Panc1 (cell line): ENCODE measurements at regions not wholly inside any gene's neighbourhood (a gene's known extent, or its start where the extent isn't known, plus 50 kb on each side); places are given as distances from the start of the nearest gene placed in this dataset.

Experiments used
- ATAC-seq: fragments of 200-7000 bp; cut with Tn5 transposase; 2 replicates; pipeline ENCODE4 v1.9.1; 2020; ENCODE audit warnings: mild to moderate bottlenecking, moderate library complexity
- BruUV-seq: library from RNA; stranded (reverse); fragments of 400-500 nt; replicated peaks from 2 replicates; lab custom pipeline; 2021; lab: Mats Ljungman, UMichigan
- CTCF ChIA-PET: fragments of 300-600 bp; sonication (Branson Sonifier 250); formaldehyde crosslinking; loops from one replicate; lab custom pipeline; 2022; ENCODE audit warnings: antibody characterized with exemption; lab: Charles Lee
- POLR2A ChIA-PET: fragments of 300-600 bp; sonication (Branson Sonifier 250); formaldehyde crosslinking; loops from one replicate; lab custom pipeline; 2022; ENCODE audit warnings: antibody characterized with exemption; lab: Charles Lee
- DNase-seq: peaks from one replicate; pipeline ENCODE4 v3.0.0-alpha.2; 2010; ENCODE audit warnings: low read depth, low spot score
- H3K27ac ChIP-seq: 2 replicates; pipeline ENCODE4 v1.5.1; 2011; ENCODE audit warnings: mild to moderate bottlenecking, low read length, inconsistent platforms
- H3K27me3 ChIP-seq: fragments of 200-500 bp; sonication (Bioruptor generic); 2 replicates; pipeline ENCODE4 v1.6.0; 2014; ENCODE audit warnings: low read length, inconsistent platforms; ENCODE audit not compliant: control insufficient read depth, insufficient read depth
- H3K36me3 ChIP-seq: fragments of 200-500 bp; sonication (Bioruptor generic); 2 replicates; pipeline ENCODE4 v1.5.1; 2014; ENCODE audit warnings: inconsistent platforms, mild to moderate bottlenecking, low read length, moderate library complexity; ENCODE audit not compliant: control insufficient read depth, insufficient read depth
- H3K4me1 ChIP-seq: 2 replicates; pipeline ENCODE4 v1.5.1; 2011; ENCODE audit warnings: inconsistent platforms, mild to moderate bottlenecking, low read length, moderate library complexity; ENCODE audit not compliant: control insufficient read depth, insufficient read depth
- H3K4me3 ChIP-seq, 2 experiments: 2 replicates each; pipeline ENCODE4 v1.5.1; 2011 to 2012; ENCODE audit warnings: low read depth in 2 of 2, low read length in 2 of 2, mild to moderate bottlenecking in 2 of 2, inconsistent platforms in 1 of 2, moderate library complexity in 1 of 2
- H3K9me3 ChIP-seq: fragments of 200-500 bp; sonication (Bioruptor generic); 2 replicates; pipeline ENCODE4 v1.5.1; 2014; ENCODE audit warnings: low read depth, mild to moderate bottlenecking, inconsistent platforms, low read length, moderate library complexity; ENCODE audit not compliant: control insufficient read depth, insufficient read depth
- POLR2AphosphoS5 ChIP-seq: IDR thresholded peaks from 2 replicates; pipeline ENCODE4 v1.6.1; 2012; ENCODE audit warnings: mild to moderate bottlenecking, low read depth, low read length, moderate library complexity
- SIN3A ChIP-seq: IDR thresholded peaks from 2 replicates; pipeline ENCODE4 v1.6.1; 2012; ENCODE audit warnings: low read depth, mild to moderate bottlenecking, low read length, moderate library complexity, borderline replicate concordance; ENCODE audit not compliant: insufficient read depth
- TCF7L2 ChIP-seq: IDR thresholded peaks from 2 replicates; pipeline ENCODE4 v1.6.1; 2011; ENCODE audit warnings: mild to moderate bottlenecking, low read depth, low read length, inconsistent platforms
- in situ Hi-C: cut with HindIII; loops from 2 replicates; pipeline ENCODE4 v1.10.0; 2016; ENCODE audit warnings: low sequenced_read_pairs, low pct_unique_long_range_greater_than_20kb
- intact Hi-C: fragments of 100-400 bp; cut with micrococcal nuclease; formaldehyde crosslinking; loops from one replicate; pipeline ENCODE4 v1.10.0; 2022; ENCODE audit not compliant: unreplicated experiment
- TF ChIP-seq, protein P1 (sequence below), 2 experiments: IDR thresholded peaks; 2 replicates each; pipeline ENCODE4 v1.6.1; 2011 to 2012; ENCODE audit warnings: low read depth in 2 of 2, control low read depth in 1 of 2, low read length in 1 of 2, mild to moderate bottlenecking in 1 of 2, moderate library complexity in 1 of 2; ENCODE audit not compliant: insufficient read depth in 1 of 2
- TF ChIP-seq, protein P2 (sequence below): fragments of 450-650 bp; IDR thresholded peaks from 2 replicates; pipeline ENCODE4 v1.5.1; 2017; ENCODE audit warnings: mild to moderate bottlenecking

DNA sequence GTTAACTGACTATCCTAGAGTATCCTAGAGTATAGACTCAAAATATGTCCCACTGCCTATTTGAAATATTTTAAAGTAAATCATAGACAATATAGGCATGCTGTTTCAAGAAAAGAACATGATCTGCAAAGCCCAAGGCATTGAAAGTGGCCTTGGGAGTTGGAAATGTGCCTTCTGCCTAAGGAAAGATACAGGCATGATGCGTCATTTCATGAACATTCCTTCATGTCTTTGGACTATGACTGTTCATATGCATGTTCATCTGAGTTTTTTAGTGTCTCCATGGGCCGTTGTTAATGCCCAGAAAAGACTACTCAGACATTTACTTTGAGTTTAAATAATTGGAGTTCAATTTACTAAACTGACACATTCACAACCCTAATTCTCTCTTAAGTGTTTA, 69.7 kb upstream of the PRDM11 start:
- Histone ChIP-seq H3K4me3 (no peak overlapping the region), H3K27me3 (peaks cover 2% of the 10 kb centered on the region; the same call in 1 of the 2 replicates), H3K27ac (no peak overlapping the region), H3K36me3 (no peaks in the 10 kb centered on the region), H3K4me1 (0 out of 2 replicates have a peak, but pooled peaks cover 3% of the 10 kb centered on the region), H3K9me3 (no peaks in the 10 kb centered on the region)
- ATAC-seq (no peak), DNase-seq (no peak)
- intact Hi-C loops (no loop called here), in situ Hi-C loops (no loop called here)
- ChIA-PET POLR2A (no interaction called here), CTCF (no interaction called here)
- no TSS peak for BruUV-seq
- TF ChIP-seq SIN3A (no peak), POLR2AphosphoS5 (no peak)
- TF ChIP-seq, protein P1, sequence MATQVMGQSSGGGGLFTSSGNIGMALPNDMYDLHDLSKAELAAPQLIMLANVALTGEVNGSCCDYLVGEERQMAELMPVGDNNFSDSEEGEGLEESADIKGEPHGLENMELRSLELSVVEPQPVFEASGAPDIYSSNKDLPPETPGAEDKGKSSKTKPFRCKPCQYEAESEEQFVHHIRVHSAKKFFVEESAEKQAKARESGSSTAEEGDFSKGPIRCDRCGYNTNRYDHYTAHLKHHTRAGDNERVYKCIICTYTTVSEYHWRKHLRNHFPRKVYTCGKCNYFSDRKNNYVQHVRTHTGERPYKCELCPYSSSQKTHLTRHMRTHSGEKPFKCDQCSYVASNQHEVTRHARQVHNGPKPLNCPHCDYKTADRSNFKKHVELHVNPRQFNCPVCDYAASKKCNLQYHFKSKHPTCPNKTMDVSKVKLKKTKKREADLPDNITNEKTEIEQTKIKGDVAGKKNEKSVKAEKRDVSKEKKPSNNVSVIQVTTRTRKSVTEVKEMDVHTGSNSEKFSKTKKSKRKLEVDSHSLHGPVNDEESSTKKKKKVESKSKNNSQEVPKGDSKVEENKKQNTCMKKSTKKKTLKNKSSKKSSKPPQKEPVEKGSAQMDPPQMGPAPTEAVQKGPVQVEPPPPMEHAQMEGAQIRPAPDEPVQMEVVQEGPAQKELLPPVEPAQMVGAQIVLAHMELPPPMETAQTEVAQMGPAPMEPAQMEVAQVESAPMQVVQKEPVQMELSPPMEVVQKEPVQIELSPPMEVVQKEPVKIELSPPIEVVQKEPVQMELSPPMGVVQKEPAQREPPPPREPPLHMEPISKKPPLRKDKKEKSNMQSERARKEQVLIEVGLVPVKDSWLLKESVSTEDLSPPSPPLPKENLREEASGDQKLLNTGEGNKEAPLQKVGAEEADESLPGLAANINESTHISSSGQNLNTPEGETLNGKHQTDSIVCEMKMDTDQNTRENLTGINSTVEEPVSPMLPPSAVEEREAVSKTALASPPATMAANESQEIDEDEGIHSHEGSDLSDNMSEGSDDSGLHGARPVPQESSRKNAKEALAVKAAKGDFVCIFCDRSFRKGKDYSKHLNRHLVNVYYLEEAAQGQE (IDR thresholded peaks at IDR 0.05; ENCODE audit: insufficient read depth in 1 of 2, low read depth in 2 of 2, low read length in 1 of 2) = no peak

DNA sequence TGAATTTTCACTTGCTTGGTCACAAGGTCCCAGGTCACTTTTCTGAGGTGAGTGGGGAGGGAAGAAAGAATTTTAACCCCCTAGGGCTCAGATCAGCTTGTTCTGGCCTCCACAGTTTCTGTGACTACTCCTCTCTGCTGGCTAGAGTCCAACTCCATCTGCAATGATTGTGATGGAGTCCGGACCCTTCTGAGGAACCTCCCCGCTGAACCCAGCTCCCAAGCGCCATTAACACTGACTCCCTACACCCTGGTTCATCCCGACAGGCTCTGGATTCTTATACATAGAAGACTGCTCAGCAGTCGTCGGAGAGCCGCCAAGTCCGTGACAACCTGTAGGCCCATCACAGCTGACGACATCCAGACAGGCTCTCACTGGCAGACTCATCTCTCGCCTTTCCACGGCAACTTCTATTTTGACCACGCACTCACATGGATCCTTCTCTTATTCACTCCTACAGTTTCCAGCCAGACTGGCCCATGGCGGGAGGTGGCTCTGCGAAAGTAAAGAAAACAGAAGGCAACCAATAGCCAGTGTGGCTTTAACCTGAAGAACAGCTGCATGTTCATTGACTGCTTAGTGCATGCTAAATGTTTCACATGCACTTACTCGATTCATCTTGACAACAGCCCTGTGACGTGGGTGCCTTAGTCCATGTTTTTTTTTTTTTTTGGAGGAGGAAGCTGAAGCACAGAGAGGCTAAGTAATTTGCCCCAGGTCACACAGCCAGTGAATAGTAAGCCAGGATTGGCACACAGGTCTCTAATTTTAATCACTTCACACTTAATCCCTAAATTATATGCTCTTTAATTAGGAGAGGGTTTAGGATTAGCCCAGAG, 68.0 kb upstream of the PRDM11 start:
- intact Hi-C loops = no loop called here
- ChIA-PET POLR2A (interaction anchor here (0.7 kb wide), 1 partner anchor 126 kb away, joined by 4 read pairs; no protein-coding TSS in a partner anchor), CTCF (interaction anchor here (0.6 kb wide), 1 partner anchor 9 kb away, joined by 3 read pairs; no protein-coding TSS in a partner anchor)
- in situ Hi-C loops = no loop called here
- Histone ChIP-seq H3K4me1 (0 out of 2 replicates have a peak, but pooled peaks cover 3% of the 10 kb centered on the region), H3K9me3 (no peaks in the 10 kb centered on the region), H3K27me3 (peaks cover 2% of the 10 kb centered on the region; the same call in 1 of the 2 replicates), H3K4me3 (no peak overlapping the region), H3K27ac (no peak overlapping the region), H3K36me3 (no peaks in the 10 kb centered on the region)
- ATAC-seq (no peak), DNase-seq (no peak)
- TF ChIP-seq, protein P1 (IDR thresholded peaks at IDR 0.05; ENCODE audit: insufficient read depth in 1 of 2, low read depth in 2 of 2, low read length in 1 of 2) = no peak
- TF ChIP-seq, protein P2, sequence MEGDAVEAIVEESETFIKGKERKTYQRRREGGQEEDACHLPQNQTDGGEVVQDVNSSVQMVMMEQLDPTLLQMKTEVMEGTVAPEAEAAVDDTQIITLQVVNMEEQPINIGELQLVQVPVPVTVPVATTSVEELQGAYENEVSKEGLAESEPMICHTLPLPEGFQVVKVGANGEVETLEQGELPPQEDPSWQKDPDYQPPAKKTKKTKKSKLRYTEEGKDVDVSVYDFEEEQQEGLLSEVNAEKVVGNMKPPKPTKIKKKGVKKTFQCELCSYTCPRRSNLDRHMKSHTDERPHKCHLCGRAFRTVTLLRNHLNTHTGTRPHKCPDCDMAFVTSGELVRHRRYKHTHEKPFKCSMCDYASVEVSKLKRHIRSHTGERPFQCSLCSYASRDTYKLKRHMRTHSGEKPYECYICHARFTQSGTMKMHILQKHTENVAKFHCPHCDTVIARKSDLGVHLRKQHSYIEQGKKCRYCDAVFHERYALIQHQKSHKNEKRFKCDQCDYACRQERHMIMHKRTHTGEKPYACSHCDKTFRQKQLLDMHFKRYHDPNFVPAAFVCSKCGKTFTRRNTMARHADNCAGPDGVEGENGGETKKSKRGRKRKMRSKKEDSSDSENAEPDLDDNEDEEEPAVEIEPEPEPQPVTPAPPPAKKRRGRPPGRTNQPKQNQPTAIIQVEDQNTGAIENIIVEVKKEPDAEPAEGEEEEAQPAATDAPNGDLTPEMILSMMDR = no peak
- TF ChIP-seq TCF7L2 (no peak), SIN3A (no peak), POLR2AphosphoS5 (no peak)
- no TSS peak for BruUV-seq
